GM23248 (cell line): ENCODE measurements at regions not wholly inside any gene's neighbourhood (a gene's known extent, or its start where the extent isn't known, plus 50 kb on each side); places are given as distances from the start of the nearest gene placed in this dataset.

Experiments used
- EZH2 ChIP-seq: fragments of 200-600 bp; sonication (generic); IDR thresholded peaks from 2 replicates; pipeline ENCODE4 v1.6.1; 2018; ENCODE audit warnings: antibody characterized with exemption, mild to moderate bottlenecking; ENCODE audit not compliant: insufficient read depth, poor library complexity, severe bottlenecking
- EZH2phosphoT487 ChIP-seq: fragments of 200-600 bp; sonication (generic); IDR thresholded peaks from 2 replicates; pipeline ENCODE4 v1.6.1; 2018; ENCODE audit warnings: antibody characterized with exemption, moderate library complexity, mild to moderate bottlenecking, low read depth; ENCODE audit not compliant: insufficient read depth

- TF ChIP-seq EZH2 (no peak), EZH2phosphoT487 (no peak)
These were observed 564.0 kb upstream of the BRINP1 start for GRCh38 chr9:119933191-119933590.
